Fibroblast of peridontal ligament (primary cell): ENCODE measurements at regions not wholly inside any gene's neighbourhood (a gene's known extent, or its start where the extent isn't known, plus 50 kb on each side); places are given as distances from the start of the nearest gene placed in this dataset.

Experiments
- DNase-seq: peaks from one replicate; pipeline ENCODE4 v3.0.0-alpha.2; 2010; ENCODE audit errors: extremely low read depth

DNA sequence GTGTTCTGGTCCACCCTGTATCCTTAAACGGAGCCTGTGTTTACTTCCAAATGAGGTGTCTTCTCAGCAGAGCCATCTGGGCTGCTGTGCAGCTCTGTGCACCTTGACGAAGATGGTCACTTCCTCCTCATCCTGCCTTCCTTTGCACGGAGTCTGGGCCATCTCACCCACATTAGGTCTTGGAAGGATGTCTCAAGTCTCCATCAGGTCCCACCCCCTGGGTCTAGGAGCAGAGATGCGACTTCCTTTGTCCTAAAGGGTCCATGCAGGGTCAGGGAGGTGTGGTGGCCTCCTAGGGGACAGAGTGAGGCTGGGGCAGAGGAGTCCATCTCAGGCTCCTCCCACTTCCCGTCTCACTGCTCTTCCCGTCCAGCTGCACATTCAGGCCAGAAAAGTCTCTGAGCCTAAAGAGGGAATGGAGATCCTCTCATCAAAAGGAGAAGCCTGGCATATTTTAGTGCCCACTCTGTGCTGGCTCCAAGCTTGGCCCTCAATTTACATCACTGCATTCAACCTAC lies 209.2 kb downstream of the MATN1 start:
- no peak for DNase-seq

DNA sequence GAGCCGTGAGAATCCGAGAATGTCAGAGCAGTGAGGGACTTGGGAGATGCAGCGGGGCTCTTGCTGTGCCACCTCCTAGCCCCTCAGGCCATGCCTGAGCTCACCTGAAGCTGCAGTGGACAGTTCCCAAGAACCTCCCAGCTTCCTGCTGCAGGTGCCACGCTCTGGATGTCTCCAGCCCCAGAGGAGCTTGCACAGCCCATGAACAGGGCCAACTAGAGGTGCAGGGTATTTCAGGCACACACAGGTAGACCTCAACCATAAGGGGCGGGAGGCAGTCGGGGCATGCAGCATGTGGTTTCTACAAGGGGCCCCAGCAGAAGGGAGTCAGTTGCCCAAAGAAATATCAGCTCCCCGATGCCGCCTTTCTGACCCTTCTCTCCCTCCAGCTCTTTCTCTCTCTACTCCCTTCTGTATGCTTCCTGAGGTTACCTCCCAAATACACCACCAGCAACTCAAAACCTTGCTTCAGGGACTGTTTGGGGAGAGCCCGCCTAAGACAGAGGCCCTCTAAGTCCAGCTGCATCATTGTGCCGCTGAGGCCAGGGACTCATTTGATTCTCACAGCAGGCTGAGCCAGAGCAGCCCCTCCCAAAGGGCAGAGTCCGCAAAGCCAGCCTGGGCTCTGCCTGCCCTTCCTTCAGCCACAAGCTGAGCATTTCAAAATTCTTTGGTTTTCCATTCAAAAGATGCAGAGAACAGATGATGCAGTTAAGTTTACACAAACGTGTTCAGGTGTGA lies 209.8 kb downstream of the MATN1 start:
- no peak for DNase-seq

DNA sequence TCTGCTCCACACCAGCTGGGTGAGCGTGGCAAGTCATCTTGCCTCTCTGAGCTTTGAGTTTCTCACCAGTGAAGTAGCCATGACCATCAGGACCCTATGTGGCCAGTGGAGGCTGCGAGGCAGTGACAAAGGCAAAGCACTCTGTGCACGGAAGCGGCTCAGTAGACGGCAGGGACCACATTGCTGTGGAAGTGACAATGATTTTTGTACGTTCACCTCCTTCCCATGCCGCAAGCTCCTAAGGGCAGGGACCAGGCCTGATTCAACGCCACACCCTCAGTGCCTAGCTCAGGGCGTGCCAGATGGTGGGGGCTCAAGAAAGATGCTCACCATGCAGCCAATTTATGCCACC lies 210.5 kb downstream of the MATN1 start:
- no peak for DNase-seq

DNA sequence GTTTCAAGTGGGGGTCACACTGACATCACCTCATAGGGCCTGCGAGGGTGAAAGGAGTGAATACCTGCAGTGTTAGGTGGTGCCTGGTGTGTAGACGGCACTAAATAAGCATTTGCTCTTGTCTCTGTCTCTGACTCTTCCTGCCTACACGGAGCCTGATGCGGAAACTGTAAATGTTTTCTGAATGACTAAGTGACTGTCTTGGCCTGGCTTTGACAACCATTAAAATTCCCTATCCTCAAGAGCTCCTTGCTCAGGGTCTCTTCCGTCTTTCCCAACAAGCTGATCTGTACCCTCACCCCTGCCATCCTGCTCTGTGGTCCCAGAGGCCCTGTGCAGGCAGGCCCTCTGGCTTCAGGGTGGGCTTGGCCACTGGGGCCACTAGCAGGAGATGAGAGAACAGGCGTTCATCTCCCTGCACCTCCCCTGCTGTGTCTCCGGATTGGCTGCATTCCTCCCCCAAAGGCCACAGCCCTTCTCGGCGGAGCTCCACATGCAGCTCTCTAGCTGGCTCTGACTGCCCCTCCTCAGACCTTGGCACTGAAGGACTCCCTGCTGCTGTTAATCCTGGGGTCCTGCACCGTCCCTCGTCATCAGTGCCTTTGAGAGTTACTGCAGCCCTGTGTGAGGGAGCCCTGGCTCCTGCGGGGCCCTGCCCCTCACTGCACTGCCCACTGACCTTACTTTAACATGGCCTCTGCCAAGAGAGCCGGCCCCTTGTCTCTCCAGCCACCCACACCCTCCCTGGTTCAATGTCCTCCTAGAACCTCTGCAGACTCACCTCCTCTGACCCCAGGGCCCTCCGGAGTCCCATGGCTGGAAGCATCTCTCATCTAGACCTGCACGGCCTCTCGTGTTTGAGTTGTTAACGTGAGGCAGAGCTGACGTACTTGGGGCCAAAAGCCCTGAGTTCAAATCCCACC lies 211.1 kb downstream of the MATN1 start:
- no peak for DNase-seq

DNA sequence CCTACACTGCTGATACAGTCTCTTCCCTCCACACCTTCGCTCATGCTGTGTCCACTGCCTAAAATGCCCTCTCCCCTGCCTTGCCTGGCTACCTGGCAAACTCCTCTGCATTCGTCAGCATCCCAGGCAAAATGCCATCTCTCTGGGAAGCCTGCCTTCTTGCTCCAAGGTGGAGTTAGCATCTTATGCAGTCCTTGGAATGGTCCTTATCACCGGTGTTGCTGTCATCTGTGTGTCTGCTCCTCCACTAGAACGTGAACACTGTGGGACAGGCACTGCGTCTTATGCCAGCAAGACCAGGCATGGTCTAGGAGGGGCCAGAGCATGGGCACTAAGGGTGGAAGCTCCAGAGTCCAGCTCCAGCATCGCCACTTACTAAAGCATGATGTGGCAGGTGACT lies 211.8 kb downstream of the MATN1 start:
- no peak for DNase-seq

DNA sequence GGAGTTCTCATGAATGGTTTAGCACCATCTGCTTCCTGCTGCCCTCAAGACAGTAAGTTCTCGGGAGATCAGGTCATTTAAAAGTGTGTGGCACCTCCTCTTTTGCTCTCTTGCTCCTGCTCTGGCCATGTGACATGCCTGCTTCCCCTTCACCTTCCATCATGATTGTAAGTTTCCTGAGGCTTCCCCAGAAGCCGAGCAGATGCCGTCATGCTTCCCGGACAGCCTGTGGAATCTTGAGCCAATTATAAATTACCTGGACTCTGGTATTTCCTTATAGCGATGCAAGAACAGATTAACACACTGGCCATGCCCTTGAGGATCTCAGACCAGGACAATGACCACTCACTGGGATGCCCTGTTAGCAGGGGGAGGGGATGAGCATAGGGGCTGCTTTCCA lies 212.3 kb downstream of the MATN1 start:
- no peak for DNase-seq

DNA sequence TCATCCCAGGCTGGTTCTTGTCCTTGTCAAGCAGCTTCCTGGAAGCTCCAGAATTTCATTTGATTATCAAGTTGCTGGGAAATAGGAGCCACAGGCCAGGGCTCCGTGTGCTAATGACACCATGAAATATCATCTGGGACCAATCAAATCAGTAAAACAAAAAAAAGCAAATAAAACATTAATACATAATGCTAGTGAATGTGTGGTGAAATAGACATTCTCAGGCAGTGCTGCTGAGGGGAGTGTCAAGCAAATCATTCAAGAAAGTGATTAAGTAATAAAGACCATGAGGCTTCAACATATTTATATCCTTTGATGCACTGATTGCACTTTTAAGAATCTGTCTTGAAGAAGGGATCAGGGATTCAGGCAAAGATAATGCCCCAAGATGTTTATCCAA lies 213.7 kb downstream of the MATN1 start:
- no peak for DNase-seq

DNA sequence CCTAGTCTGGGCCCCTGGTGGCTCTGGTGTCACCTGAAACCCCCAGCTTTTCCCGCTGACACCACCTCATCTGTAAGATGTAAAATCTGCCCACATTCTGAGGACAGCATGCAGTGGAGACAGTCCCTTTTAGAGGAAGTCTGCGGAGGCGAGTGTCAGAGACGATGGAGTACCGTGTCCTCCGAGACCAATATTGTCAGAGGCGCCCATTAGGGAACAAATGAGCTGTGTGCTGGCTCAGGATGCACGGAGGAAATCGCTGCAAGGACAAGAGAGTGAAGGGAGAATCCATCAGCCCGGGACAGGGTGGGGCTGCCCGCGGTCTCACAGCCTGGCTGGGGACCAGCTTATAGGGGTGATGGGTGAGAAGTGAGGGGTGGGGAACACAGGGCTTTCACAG lies 214.8 kb downstream of the MATN1 start:
- no peak for DNase-seq

DNA sequence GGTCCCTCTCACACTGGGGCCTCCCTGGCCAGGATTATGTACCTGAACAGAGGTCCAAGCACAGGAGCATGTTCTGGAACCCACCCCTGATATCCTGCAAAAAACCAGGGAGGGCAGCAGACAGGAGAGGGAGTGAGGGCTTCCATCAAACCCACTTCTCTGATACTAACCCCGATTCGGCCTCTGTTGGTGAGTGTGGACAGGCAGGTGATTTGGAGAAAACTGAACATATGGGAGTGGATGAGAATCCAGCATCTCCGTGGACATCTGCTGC lies 215.3 kb downstream of the MATN1 start:
- no peak for DNase-seq

DNA sequence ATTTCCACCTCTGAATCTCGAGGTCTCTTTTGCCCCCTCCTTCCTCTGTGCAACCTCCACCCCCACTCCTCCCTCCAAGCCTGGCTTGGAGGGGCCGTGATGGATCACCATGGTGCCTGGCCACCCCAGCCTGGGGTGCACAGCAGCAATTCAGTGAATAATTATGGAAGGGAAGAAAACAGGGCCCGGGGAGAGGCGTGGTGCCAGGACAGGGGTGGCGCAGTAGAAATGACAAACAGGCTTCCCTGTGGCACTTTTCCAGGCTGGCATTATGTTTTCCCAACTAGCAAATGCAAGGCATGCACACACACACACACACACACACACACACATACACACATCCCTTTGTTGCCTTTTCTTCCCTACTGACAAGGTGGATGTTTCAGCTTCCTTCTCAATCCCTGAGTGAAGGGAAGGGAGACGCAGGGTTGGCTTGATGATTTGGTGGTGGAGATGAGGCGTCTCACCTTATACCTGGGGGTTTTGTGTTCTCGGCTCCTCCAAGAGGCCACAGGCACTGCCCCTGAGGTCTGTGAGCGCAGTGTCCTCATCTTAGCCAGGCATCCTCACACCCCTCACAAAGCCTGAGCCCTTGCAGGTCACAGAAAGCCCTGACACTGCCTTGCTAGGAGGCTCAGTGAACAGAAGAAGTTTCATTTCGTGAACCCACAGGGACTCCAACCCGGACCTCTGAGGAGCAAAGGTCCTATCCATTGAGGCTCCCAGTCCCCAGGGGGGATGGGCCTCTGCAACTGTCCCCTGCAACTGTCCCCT lies 215.8 kb downstream of the MATN1 start:
- no peak for DNase-seq

DNA sequence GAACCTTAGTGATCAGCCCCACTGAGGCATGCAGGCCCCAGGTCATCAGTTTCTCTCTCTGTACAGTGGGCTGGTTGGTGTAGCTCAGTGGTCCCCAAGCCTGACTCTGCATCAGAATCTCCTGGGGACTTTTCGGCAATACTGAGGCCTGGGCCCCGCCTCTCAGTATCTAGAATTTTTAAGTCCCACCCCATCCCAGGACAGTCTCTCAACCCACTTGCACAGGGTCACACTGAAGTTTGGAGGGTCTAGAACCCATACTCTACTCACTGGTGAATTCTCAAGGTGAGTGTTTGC lies 216.4 kb downstream of the MATN1 start:
- no peak for DNase-seq

DNA sequence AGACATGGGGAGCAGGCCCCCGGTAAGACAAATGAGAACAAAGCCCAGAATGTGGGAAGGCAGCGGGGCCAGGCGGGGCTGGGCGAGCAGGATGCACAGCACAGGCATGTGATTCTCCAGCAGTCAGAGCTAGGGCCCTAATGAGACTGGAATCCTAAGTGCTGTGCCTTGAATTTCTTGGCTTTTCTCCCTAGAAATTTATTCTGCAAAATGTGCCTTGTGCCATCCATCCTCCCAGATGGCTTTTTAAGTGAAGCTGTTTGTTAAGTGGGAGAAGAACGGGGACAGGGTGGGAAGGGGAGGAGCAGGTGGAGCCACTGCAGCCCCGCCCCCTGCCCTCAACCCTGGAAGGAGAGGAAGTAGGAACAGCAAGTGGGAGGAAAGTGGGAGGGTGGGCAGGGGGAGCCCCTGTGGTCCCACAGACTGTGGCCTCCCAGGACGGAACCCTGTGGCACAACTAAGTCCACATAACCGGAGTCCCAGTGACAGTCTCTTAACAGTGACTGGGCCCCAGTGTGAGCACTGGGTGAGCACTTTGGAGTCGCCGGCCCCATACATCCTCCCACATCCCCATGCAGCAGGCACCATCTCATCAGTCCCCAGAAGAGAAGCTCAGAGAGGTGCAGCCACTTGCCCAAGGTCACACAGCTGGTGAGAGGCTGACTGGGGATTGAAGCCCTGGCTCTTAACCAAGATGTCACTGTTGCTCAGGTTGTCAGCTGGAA lies 216.9 kb downstream of the MATN1 start:
- no peak for DNase-seq

DNA sequence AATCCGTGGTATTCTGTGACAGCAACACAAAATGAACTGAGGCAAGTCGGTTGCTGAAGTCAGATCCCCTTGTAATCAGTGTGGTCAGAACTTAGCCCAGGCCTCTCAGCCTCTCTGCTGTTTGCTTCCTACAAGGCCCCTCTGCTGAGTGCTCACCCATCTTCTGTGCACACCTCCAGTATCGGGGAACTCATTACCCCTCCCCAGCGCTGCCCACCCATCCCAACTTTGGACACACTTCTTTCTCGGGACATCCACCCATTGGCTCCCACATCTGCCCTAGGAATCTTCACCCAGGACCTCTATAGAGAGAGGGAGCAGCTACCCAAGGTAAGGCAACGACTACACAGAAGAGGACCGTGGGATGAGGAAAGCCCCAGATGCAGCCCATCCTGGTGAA lies 217.5 kb downstream of the MATN1 start:
- DNase-seq, result no peak

DNA sequence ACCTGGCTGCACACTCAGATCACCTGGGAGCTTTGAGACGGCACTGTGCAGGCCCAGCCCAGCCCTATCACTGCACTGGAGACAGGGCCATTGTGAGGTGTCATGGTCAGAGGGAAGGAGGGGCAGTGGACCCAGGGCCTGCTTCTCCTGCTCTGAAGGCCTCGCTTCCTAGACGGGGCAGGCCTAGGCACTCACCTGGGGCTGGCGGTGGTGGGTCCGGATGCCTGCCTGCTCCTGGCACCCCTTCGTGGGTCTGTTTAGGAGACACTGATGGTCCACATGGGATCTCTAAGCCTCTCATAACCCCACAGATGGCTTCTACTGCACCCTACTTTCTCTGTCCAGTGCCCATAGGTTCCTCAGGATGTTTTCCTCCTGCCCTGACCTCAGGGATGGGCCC lies 230.9 kb downstream of the MATN1 start:
- DNase-seq, result no peak

DNA sequence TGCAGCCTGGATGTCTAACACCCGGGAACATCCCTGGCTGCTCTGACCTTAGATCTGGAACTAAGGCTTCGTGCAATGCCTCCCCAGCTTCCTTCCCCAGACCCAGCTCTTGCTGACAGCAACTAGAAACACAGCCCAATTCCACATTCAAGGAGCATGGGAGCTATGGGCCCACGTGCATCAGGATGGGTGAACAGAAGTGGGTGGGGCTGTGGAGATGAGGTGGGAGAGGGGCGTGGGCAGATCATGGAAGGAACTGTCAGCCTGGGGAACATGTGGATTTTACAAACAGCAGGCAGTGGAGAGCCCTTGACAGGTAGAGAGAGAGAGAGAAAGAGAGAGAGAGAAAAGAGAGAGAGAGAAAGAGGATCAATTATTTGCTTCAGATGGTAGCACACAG lies 231.6 kb downstream of the MATN1 start:
- no peak for DNase-seq

DNA sequence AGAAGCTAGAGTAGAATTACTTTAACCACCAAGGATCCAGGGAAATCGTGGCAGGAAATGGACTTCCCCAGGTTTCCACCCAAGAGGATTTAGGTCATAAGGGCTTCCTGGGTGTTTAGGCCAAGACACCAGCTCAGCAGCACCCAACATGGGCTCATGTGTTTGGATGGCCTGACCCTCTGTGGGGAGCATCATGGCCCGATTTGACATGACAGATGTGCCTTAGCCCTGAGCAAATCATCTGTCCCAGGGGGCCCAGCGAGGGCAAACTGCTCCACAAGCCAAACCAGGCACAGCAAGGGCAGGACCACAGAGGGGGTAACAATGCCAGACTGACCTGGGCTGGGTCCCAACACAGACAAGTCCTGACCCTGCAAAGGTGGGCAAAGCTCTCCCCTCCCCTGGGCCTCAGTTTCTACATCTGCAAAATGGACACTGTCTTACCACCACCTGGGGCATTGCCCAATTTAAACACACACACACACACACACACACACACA lies 232.8 kb downstream of the MATN1 start:
- no peak for DNase-seq

DNA sequence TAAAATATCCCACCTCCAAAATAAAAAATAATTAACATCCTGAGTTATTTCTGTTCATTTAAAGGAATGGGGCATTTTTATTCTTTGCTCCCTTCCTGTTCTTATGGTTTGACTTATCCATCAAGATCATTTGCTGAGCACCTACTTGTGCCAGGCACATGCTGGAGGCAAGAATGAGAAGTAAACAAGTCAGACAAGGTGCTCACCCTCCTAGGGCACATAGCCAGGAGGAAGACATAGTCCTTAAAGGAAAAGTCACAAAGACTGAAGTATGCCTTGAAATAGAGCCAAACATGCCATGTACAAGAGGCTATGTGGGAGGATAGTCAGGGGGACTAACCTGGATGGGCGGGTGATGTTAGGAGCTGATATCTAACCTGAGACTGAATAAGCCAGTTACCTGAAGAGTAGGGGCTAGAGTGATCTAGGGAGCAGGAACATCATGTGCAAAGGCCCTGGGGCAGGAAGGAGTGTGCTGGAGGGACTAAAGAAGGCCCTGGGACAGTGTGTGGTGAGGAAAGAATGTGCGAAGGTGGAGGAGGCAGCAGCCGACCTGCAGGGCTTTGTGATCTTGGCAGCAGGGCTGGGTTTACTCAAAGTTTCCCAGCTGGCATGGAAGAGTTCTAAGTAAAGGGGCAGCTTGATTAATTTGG lies 233.5 kb downstream of the MATN1 start:
- no peak for DNase-seq

DNA sequence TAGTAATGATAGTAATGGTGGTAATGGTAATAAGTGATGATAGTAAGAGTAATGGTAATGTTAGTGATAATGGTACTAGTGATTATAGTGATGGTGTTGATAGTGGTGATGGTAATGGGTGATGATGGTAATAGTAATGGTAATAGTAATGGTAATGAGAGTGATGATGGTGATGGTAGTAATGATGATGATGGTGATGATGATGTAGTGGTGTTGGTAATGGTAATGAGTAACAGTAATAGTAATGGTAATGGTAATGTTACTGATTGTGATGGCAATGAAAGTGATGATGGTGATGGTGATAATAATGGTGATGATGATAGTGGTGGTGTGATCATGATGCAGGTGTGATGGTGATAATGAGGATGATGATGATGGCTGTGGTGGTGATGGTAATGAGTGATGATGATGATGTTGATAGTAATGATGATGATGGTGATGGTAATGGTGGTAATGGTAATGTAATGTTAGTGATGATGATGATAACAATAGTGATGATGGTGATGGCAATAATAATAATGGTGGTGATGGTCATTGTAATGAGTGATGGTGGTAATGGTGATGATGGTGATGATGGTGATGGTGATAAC lies 235.0 kb downstream of the MATN1 start:
- DNase-seq, result no peak

DNA sequence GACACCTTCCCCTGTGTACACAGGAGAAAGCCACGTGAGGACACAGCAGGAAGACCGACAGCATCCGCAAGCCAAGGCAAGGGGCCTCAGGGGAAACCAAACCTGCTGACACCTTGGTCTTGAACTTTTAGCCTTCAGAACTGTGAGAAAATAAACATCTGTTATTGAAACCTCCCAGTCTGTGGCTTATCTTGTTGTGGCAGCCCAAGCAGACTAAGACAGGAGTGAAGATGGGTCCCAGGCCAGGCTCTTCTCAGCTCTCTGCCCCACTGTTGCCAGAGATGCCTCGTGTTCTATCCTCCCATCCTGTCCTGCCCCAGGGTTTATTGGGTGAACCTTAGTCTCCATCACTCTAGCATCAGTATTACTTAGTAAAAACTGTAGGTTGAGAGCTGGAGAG lies 236.3 kb downstream of the MATN1 start:
- no peak for DNase-seq

DNA sequence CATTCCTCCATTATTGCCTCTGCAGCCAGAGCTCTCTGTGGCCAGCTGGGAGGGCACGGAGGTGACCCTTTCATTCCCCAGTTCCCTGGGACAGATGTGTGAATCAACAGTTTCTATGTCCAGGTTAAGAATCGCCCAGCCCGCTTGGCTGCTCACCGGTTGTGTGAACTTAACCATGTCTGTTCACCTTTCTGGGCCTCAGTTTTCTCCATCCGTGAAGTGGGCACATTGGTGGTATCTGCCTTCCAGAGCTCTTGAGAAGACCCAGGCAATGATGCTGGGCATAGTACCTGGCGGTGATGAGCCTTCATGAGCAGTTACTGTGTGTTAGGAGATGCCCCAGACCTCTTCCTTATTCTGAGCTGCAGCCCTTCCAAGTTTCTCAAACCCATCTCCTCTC lies 238.3 kb downstream of the MATN1 start:
- no peak for DNase-seq

DNA sequence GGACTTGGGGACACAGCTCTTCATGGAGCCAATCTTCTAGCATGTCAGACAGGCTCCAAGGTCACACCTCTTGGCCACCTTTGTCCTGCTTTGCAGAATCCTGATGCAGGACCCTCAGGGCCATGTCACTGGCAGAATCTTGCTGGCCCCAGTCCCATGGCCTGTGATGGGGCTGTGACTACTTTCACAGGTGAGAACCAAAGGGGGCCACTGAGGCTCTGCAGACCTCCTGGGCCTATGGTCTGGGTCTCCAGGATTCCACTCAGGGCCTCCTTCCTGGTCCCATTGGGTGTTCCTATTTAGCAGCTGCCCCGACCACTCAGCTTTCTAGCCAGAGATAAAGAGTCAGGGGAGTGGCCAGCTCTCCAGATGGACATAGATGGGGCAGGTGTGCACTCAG lies 238.7 kb downstream of the MATN1 start:
- no peak for DNase-seq
